IMR-90 (cell line): ENCODE measurements at regions not wholly inside any gene's neighbourhood (a gene's known extent, or its start where the extent isn't known, plus 50 kb on each side); places are given as distances from the start of the nearest gene placed in this dataset.

ENCODE experiments used
- ATAC-seq: fragments of 200-7000 bp; cut with Tn5 transposase; 2 replicates; pipeline ENCODE4 v1.9.1; 2020; ENCODE audit warnings: low read depth, mild to moderate bottlenecking, moderate library complexity
- BruUV-seq: library from RNA; stranded (reverse); fragments of 400-500 nt; replicated peaks from 2 replicates; lab custom pipeline; 2021; lab: Mats Ljungman, UMichigan
- CTCF ChIA-PET: fragments of 300-600 bp; formaldehyde crosslinking; extraction: SDS; loops from one replicate; lab custom pipeline; 2021; ENCODE audit warnings: antibody characterized with exemption; lab: Yijun Ruan, JAX
- POLR2A ChIA-PET: fragments of 300-600 bp; sonication (Branson Sonifier 250); formaldehyde crosslinking; loops from one replicate; lab custom pipeline; 2022; ENCODE audit warnings: antibody characterized with exemption; ENCODE audit not compliant: unreplicated experiment; lab: Charles Lee
- DNase-seq: peaks from one replicate; pipeline ENCODE4 v3.0.0; 2013
- H2AFZ ChIP-seq: replicated peaks from 2 replicates; pipeline ENCODE3; 2013; ENCODE audit warnings: low read length, mild to moderate bottlenecking; ENCODE audit not compliant: poor library complexity
- H2AK5ac ChIP-seq: 2 replicates; pipeline ENCODE4 v1.6.1; 2013; ENCODE audit warnings: low read depth, low read length, inconsistent platforms
- H2AK9ac ChIP-seq: replicated peaks from 2 replicates; pipeline ENCODE3; 2013; ENCODE audit warnings: mild to moderate bottlenecking, low read depth, low read length, moderate library complexity; ENCODE audit not compliant: poor library complexity
- H2BK120ac ChIP-seq: 2 replicates; pipeline ENCODE4 v1.6.1; 2013; ENCODE audit warnings: low read depth, low read length, inconsistent platforms
- H2BK15ac ChIP-seq: 3 replicates; pipeline ENCODE4 v1.6.1; 2013; ENCODE audit warnings: low read depth, low read length, inconsistent platforms
- H2BK20ac ChIP-seq: 2 replicates; pipeline ENCODE4 v1.6.1; 2013; ENCODE audit warnings: low read depth, mild to moderate bottlenecking, inconsistent platforms, low read length, moderate library complexity
- H2BK5ac ChIP-seq: 2 replicates; pipeline ENCODE4 v1.6.1; 2013; ENCODE audit warnings: mild to moderate bottlenecking, low read depth, low read length, inconsistent platforms; ENCODE audit not compliant: poor library complexity, severe bottlenecking
- H3K14ac ChIP-seq: replicated peaks from 2 replicates; pipeline ENCODE4 v1.6.1; 2013; ENCODE audit warnings: low read depth, low read length, inconsistent platforms
- H3K18ac ChIP-seq: 2 replicates; pipeline ENCODE4 v1.6.1; 2013; ENCODE audit warnings: low read depth, low read length, control low read depth
- H3K23ac ChIP-seq: 2 replicates; pipeline ENCODE4 v1.6.1; 2013; ENCODE audit warnings: low read depth, low read length, inconsistent platforms
- H3K27ac ChIP-seq: 2 replicates; pipeline ENCODE4 v1.5.1; 2013; ENCODE audit warnings: mild to moderate bottlenecking, control low read depth, low read length; ENCODE audit not compliant: insufficient read depth
- H3K27me3 ChIP-seq: 2 replicates; pipeline ENCODE4 v1.6.1; 2013; ENCODE audit warnings: low read length; ENCODE audit not compliant: control insufficient read depth, insufficient read depth
- H3K36me3 ChIP-seq: 2 replicates; pipeline ENCODE4 v1.6.1; 2013; ENCODE audit warnings: low read length, mixed read lengths; ENCODE audit not compliant: control insufficient read depth, insufficient read depth
- H3K4ac ChIP-seq: 2 replicates; pipeline ENCODE4 v1.6.1; 2013; ENCODE audit warnings: low read depth, low read length, inconsistent platforms
- H3K4me1 ChIP-seq: 2 replicates; pipeline ENCODE4 v1.6.1; 2013; ENCODE audit warnings: low read length, mixed read lengths; ENCODE audit not compliant: control insufficient read depth, insufficient read depth
- H3K4me2 ChIP-seq: 2 replicates; pipeline ENCODE4 v1.6.1; 2013; ENCODE audit warnings: low read depth, mild to moderate bottlenecking, control low read depth, low read length, moderate library complexity
- H3K4me3 ChIP-seq: 2 replicates; pipeline ENCODE4 v1.5.1; 2013; ENCODE audit warnings: low read depth, mild to moderate bottlenecking, control low read depth, low read length, moderate library complexity; ENCODE audit not compliant: insufficient read depth
- H3K56ac ChIP-seq: 2 replicates; pipeline ENCODE4 v1.6.1; 2013; ENCODE audit warnings: low read length, inconsistent platforms; ENCODE audit not compliant: insufficient read depth; ENCODE audit errors: extremely low read depth
- H3K79me1 ChIP-seq, 2 experiments: 2 replicates each; pipeline ENCODE4 v1.6.1; 2013; ENCODE audit warnings: low read length in 2 of 2, inconsistent platforms in 1 of 2, low read depth in 1 of 2
- H3K9ac ChIP-seq: 2 replicates; pipeline ENCODE4 v1.6.1; 2013; ENCODE audit warnings: low read depth, low read length, control low read depth
- H3K9me1 ChIP-seq: 2 replicates; pipeline ENCODE4 v1.6.1; 2013; ENCODE audit warnings: low read length, inconsistent platforms; ENCODE audit not compliant: insufficient read depth
- H3K9me3 ChIP-seq: 2 replicates; pipeline ENCODE4 v1.6.1; 2013; ENCODE audit warnings: low read length; ENCODE audit not compliant: control insufficient read depth, insufficient read depth
- H4K20me1 ChIP-seq: 2 replicates; pipeline ENCODE4 v1.6.1; 2013; ENCODE audit warnings: low read length, inconsistent platforms; ENCODE audit not compliant: insufficient read depth
- H4K5ac ChIP-seq: 2 replicates; pipeline ENCODE4 v1.6.1; 2013; ENCODE audit warnings: mild to moderate bottlenecking, low read depth, low read length, control low read depth
- H4K8ac ChIP-seq, 2 experiments: 2 replicates each; pipeline ENCODE4 v1.6.1; 2013; ENCODE audit warnings: low read depth in 2 of 2, low read length in 2 of 2, control low read depth in 1 of 2, inconsistent platforms in 1 of 2
- H4K91ac ChIP-seq: 2 replicates; pipeline ENCODE4 v1.6.1; 2013; ENCODE audit warnings: low read depth, low read length, inconsistent platforms; ENCODE audit not compliant: insufficient read depth
- BHLHE40 ChIP-seq: fragments of 150-350 bp; IDR thresholded peaks from 2 replicates; pipeline ENCODE4 v1.6.1; 2016; ENCODE audit warnings: mild to moderate bottlenecking, low read depth, low read length
- CEBPB ChIP-seq: IDR thresholded peaks from 2 replicates; pipeline ENCODE4 v1.6.1; 2012; ENCODE audit warnings: low read depth, low read length, improper control_type of control experiment
- CHD1 ChIP-seq: IDR thresholded peaks from 2 replicates; pipeline ENCODE4 v1.6.1; 2012; ENCODE audit warnings: low read depth, low read length, improper control_type of control experiment
- ELK1 ChIP-seq: fragments of 150-350 bp; IDR thresholded peaks from 2 replicates; pipeline ENCODE4 v1.6.1; 2016; ENCODE audit warnings: low read depth, mild to moderate bottlenecking, low read length, moderate library complexity, borderline replicate concordance
- FOS ChIP-seq: fragments of 150-350 bp; IDR thresholded peaks from 2 replicates; pipeline ENCODE4 v1.6.1; 2016; ENCODE audit warnings: low read depth, low read length
- MAFK ChIP-seq: IDR thresholded peaks from 2 replicates; pipeline ENCODE4 v1.6.1; 2012; ENCODE audit warnings: low read depth, low read length, improper control_type of control experiment
- MAZ ChIP-seq: IDR thresholded peaks from 2 replicates; pipeline ENCODE4 v1.6.1; 2012; ENCODE audit warnings: low read depth, mild to moderate bottlenecking, low read length, improper control_type of control experiment, moderate library complexity, borderline replicate concordance
- MXI1 ChIP-seq: IDR thresholded peaks from 2 replicates; pipeline ENCODE4 v1.6.1; 2012; ENCODE audit warnings: low read depth, mild to moderate bottlenecking, low read length, moderate library complexity, borderline replicate concordance
- NFE2L2 ChIP-seq: fragments of 150-350 bp; IDR thresholded peaks from 2 replicates; pipeline ENCODE4 v1.6.1; 2016; ENCODE audit warnings: low read depth, mild to moderate bottlenecking, low read length
- POLR2A ChIP-seq: IDR thresholded peaks from 2 replicates; pipeline ENCODE4 v1.6.1; 2012; ENCODE audit warnings: mild to moderate bottlenecking, low read depth, low read length
- RCOR1 ChIP-seq: IDR thresholded peaks from 2 replicates; pipeline ENCODE4 v1.6.1; 2012; ENCODE audit warnings: mild to moderate bottlenecking, low read length, improper control_type of control experiment; ENCODE audit not compliant: insufficient replicate concordance
- RFX5 ChIP-seq: IDR thresholded peaks from 2 replicates; pipeline ENCODE4 v1.8.0; 2012; ENCODE audit warnings: low read depth, mild to moderate bottlenecking, low read length, moderate library complexity
- USF2 ChIP-seq: fragments of 150-350 bp; IDR thresholded peaks from 2 replicates; pipeline ENCODE4 v1.6.1; 2017; ENCODE audit warnings: mild to moderate bottlenecking, antibody characterized with exemption, low read length, low read depth
- WGBS, 2 experiments: methylation state at CpG; one replicate each; pipeline versions ENCODE4 v1.1.5 to v1.1.7; 2013; ENCODE audit warnings: missing lambda C conversion rate in 2 of 2; ENCODE audit not compliant: insufficient read length in 1 of 2; ENCODE audit errors: extremely low coverage in 2 of 2; 5-methylcytosine and 5-hydroxymethylcytosine counted together
- dilution Hi-C: fragments of 300-500 bp; cut with HindIII; formaldehyde crosslinking; loops from one replicate; pipeline ENCODE4 v1.14.3; 2018; ENCODE audit warnings: low sequenced_read_pairs; ENCODE audit not compliant: unreplicated experiment
- in situ Hi-C: fragments of 300-500 bp; cut with MboI; formaldehyde crosslinking; loops from 3 replicates; pipeline ENCODE4 v1.14.3; 2019; ENCODE audit warnings: low sequenced_read_pairs, inconsistent platforms, mixed read lengths
- intact Hi-C: fragments of 100-400 bp; cut with micrococcal nuclease; formaldehyde crosslinking; loops from 2 replicates; pipeline ENCODE4 v1.10.0; 2022
- TF ChIP-seq, protein P1 (sequence below): conservative IDR thresholded peaks from 2 replicates; pipeline ENCODE4 v1.5.1; 2012; ENCODE audit warnings: mild to moderate bottlenecking, low read depth, low read length, improper control_type of control experiment

DNA sequence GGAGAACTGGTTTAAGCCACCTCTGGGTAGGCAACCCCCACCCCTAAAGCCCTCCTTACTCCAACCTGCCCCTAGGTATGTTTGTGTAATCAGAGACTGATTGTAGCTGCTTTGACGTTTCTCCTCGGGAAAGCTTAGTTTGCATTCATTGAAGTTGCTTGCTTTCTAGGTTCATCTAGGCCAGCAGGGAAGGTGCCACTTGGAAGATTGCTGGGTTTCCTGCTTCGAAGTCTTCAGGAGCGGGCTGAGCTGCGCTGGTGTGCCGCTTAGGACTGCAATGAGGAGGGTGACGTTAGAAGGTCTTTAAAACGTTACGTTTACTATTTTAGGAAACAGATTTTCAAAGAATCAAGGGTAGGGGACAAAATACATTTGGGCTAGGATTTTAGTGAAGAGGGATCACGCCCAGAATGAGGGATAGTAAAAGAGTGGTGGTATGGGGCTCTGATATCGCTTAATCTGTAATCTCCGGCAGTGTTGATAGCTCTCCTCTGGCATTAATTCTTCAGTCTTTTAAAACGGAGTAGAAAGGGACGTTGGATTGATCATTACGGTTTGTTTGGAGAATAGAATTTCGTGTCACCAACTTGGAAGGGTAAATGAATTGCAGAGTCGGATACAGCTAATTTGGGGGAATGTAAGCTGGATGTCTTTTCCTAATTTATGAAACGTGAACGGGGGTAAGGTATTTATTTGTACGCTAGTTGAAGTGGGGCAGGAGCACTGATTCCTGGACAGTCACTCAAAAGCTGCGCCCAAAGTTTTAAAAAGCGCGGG lies 92.6 kb upstream of the PRDM1 start:
- H2AFZ ChIP-seq, result peak overlapping the region; percentile 97
- H2BK120ac ChIP-seq, result peak overlapping the region; percentile 99
- peak overlapping the region; percentile 92 for H3K27ac ChIP-seq
- H4K8ac ChIP-seq, result peak overlapping the region; percentile 54 to 98
- no peaks in the 10 kb centered on the region for H3K9me3 ChIP-seq
- H3K18ac ChIP-seq, result peak overlapping the region; percentile 8
- peak overlapping the region; percentile 27 for H3K14ac ChIP-seq
- H2AK5ac ChIP-seq, result peak overlapping the region; percentile 52; the same call in 1 of the 2 replicates
- peak overlapping the region; percentile 87 for H3K9ac ChIP-seq
- H2BK20ac ChIP-seq, result peak overlapping the region; percentile 77
- ChIA-PET POLR2A (interaction anchor here (2.0 kb wide), 1 partner anchor 94 kb away, joined by 7 read pairs; no protein-coding TSS in a partner anchor), CTCF (interaction anchor here (0.6 to 1.5 kb wide), 3 partner anchors 92 to 506 kb away, joined by 3 read pairs; partner anchors contain the start of gene PRDM1)
- no peak for ATAC-seq
- intact Hi-C loops (loop anchor here (1.0 to 5.0 kb wide), 7 partner anchors 196 to 563 kb away; no protein-coding TSS in a partner anchor), in situ Hi-C loops (loop anchor here (10.0 kb wide), 1 partner anchor 389 kb away; no protein-coding TSS in a partner anchor), dilution Hi-C loops (no loop called here)
- peak; percentile 33 for DNase-seq
- H4K20me1 ChIP-seq, result no peaks in the 10 kb centered on the region
- H2AK9ac ChIP-seq, result peak overlapping the region; percentile 22
- H3K4ac ChIP-seq, result peak overlapping the region; percentile 99
- peak overlapping the region; percentile 73 for H3K4me3 ChIP-seq
- H3K23ac ChIP-seq, result peak overlapping the region; percentile 99
- peak overlapping the region; percentile 97 for H2BK5ac ChIP-seq
- peaks cover 9% of the 10 kb centered on the region for H3K9me1 ChIP-seq
- H3K79me1 ChIP-seq, result peaks cover 0 to 25% of the 10 kb centered on the region in 2 experiments; a peak in 2 of 4 replicates
- peak overlapping the region; percentile 65 for H3K4me2 ChIP-seq
- 17% methylated on average over 12 of the region's 23 CpGs; no CpG with 5 or more reads in 1 of the 2 experiments for WGBS, 2 experiments
- H4K91ac ChIP-seq, result peak overlapping the region; percentile 96
- no peaks in the 10 kb centered on the region for H3K27me3 ChIP-seq
- no peaks in the 10 kb centered on the region for H3K36me3 ChIP-seq
- BruUV-seq, result no TSS peak
- peak overlapping the region; percentile 95 for H2BK15ac ChIP-seq
- peak overlapping the region; percentile 98 for H3K56ac ChIP-seq
- H4K5ac ChIP-seq, result peak overlapping the region; percentile 40; the same call in 1 of the 2 replicates
- H3K4me1 ChIP-seq, result peaks cover 3% of the 10 kb centered on the region
- TF ChIP-seq MXI1 (no peak), ELK1 (no peak), POLR2A (no peak), MAFK (no peak), BHLHE40 (no peak), USF2 (no peak), CEBPB (no peak), FOS (no peak), MAZ (no peak), NFE2L2 (no peak), RCOR1 (no peak), CHD1 (no peak), RFX5 (no peak)
- TF ChIP-seq, protein P1, sequence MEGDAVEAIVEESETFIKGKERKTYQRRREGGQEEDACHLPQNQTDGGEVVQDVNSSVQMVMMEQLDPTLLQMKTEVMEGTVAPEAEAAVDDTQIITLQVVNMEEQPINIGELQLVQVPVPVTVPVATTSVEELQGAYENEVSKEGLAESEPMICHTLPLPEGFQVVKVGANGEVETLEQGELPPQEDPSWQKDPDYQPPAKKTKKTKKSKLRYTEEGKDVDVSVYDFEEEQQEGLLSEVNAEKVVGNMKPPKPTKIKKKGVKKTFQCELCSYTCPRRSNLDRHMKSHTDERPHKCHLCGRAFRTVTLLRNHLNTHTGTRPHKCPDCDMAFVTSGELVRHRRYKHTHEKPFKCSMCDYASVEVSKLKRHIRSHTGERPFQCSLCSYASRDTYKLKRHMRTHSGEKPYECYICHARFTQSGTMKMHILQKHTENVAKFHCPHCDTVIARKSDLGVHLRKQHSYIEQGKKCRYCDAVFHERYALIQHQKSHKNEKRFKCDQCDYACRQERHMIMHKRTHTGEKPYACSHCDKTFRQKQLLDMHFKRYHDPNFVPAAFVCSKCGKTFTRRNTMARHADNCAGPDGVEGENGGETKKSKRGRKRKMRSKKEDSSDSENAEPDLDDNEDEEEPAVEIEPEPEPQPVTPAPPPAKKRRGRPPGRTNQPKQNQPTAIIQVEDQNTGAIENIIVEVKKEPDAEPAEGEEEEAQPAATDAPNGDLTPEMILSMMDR, result no peak
